Suprapubic skin (tissue), 4 donors: ENCODE measurements at regions not wholly inside any gene's neighbourhood (a gene's known extent, or its start where the extent isn't known, plus 50 kb on each side); places are given as distances from the start of the nearest gene placed in this dataset.

Experiments
- DNase-seq, 2 donors: peaks; one replicate each; pipeline ENCODE4 v3.0.0-alpha.2; 2019; ENCODE audit warnings: low spot score in 2 of 2
- H3K27ac ChIP-seq: fragments of 200-600 bp; sonication (generic); one replicate; pipeline ENCODE4 v1.5.1; 2019
- H3K27me3 ChIP-seq: fragments of 200-600 bp; sonication (generic); one replicate; pipeline ENCODE4 v1.5.1; 2019
- H3K36me3 ChIP-seq: fragments of 200-600 bp; sonication (generic); one replicate; pipeline ENCODE4 v1.5.1; 2019
- H3K4me1 ChIP-seq: fragments of 200-600 bp; sonication (generic); one replicate; pipeline ENCODE4 v1.5.1; 2019
- H3K4me3 ChIP-seq: fragments of 200-600 bp; sonication (generic); one replicate; pipeline ENCODE4 v1.5.1; 2019; ENCODE audit warnings: mild to moderate bottlenecking
- H3K9me3 ChIP-seq: fragments of 200-600 bp; sonication (generic); one replicate; pipeline ENCODE4 v1.5.1; 2019
- CTCF ChIP-seq, 2 donors: fragments of 200-600 bp in 1 of 2; fragments of 450-650 bp in 1 of 2; sonication (generic) in 1 of 2; IDR thresholded peaks; one replicate each; pipeline ENCODE4 v1.5.1; 2016 to 2019; ENCODE audit warnings: antibody characterized with exemption in 2 of 2, mild to moderate bottlenecking in 1 of 2, moderate library complexity in 1 of 2
- EP300 ChIP-seq: sonication (generic); formaldehyde crosslinking; IDR thresholded peaks from one replicate; pipeline ENCODE4 v1.6.1; 2017; ENCODE audit warnings: antibody characterized with exemption
- POLR2A ChIP-seq, 2 donors: fragments of 450-650 bp; IDR thresholded peaks; one replicate each; pipeline ENCODE4 v1.6.1; 2017; ENCODE audit warnings: antibody characterized with exemption in 2 of 2, mild to moderate bottlenecking in 2 of 2, moderate library complexity in 2 of 2
- POLR2AphosphoS5 ChIP-seq, 3 donors: sonication (generic); formaldehyde crosslinking; IDR thresholded peaks; one replicate each; pipeline ENCODE4 v1.6.1; 2017; ENCODE audit warnings: antibody characterized with exemption in 3 of 3
- WGBS: methylation state at CpG from one replicate; pipeline ENCODE4 v1.1.5; 2018; 5-methylcytosine and 5-hydroxymethylcytosine counted together

- no peak for TF ChIP-seq CTCF (IDR thresholded peaks at IDR 0.05)
- H3K27me3 ChIP-seq, result no peaks in the 10 kb centered on the region
- H3K4me1 ChIP-seq, result no peaks in the 10 kb centered on the region
- no peak overlapping the region for H3K4me3 ChIP-seq
- DNase-seq, result no peak
- WGBS, result 81% methylated on average over 1 of the region's 1 CpG
- no peaks in the 10 kb centered on the region for H3K36me3 ChIP-seq
- H3K27ac ChIP-seq, result no peak overlapping the region
- no peaks in the 10 kb centered on the region for H3K9me3 ChIP-seq
These were observed 373.1 kb upstream of the GNPDA2 start for GRCh38 chr4:45099471-45099870.

- no peak for TF ChIP-seq POLR2AphosphoS5 (IDR thresholded peaks at IDR 0.05)
- no peak for TF ChIP-seq POLR2A (IDR thresholded peaks at IDR 0.05)
- no peak for TF ChIP-seq EP300
- no peak for TF ChIP-seq CTCF (IDR thresholded peaks at IDR 0.05)
- 81% methylated on average over 3 of the region's 3 CpGs for WGBS
- Histone ChIP-seq H3K9me3 (no peaks in the 10 kb centered on the region), H3K27ac (no peak overlapping the region), H3K36me3 (no peaks in the 10 kb centered on the region), H3K27me3 (no peaks in the 10 kb centered on the region), H3K4me1 (no peaks in the 10 kb centered on the region), H3K4me3 (no peak overlapping the region)
- DNase-seq, result no peak
These were observed 368.3 kb upstream of the GNPDA2 start for GRCh38 chr4:45094684-45095083.

GRCh38 chr4:45082101-45082500, 355.7 kb upstream of the GNPDA2 start:
- H3K27ac ChIP-seq, result no peak overlapping the region
- H3K36me3 ChIP-seq, result no peaks in the 10 kb centered on the region
- WGBS, result 92% methylated on average over 2 of the region's 2 CpGs
- no peak for DNase-seq
- H3K4me1 ChIP-seq, result no peaks in the 10 kb centered on the region
- no peak for TF ChIP-seq EP300
- no peak for TF ChIP-seq POLR2AphosphoS5 (IDR thresholded peaks at IDR 0.05)
- peaks cover 7% of the 10 kb centered on the region for H3K9me3 ChIP-seq
- H3K4me3 ChIP-seq, result no peak overlapping the region
- no peaks in the 10 kb centered on the region for H3K27me3 ChIP-seq

- Histone ChIP-seq H3K27ac (no peak overlapping the region), H3K4me1 (no peaks in the 10 kb centered on the region), H3K4me3 (no peak overlapping the region), H3K9me3 (peaks cover 7% of the 10 kb centered on the region), H3K36me3 (no peaks in the 10 kb centered on the region), H3K27me3 (no peaks in the 10 kb centered on the region)
- no peak for DNase-seq
- 39% methylated on average over 1 of the region's 1 CpG for WGBS
- TF ChIP-seq EP300 (no peak), CTCF (IDR thresholded peaks at IDR 0.05) (no peak), POLR2AphosphoS5 (IDR thresholded peaks at IDR 0.05) (no peak)
These were observed 353.3 kb upstream of the GNPDA2 start for GRCh38 chr4:45079616-45080015.

- no peak overlapping the region for H3K4me3 ChIP-seq
- H3K4me1 ChIP-seq, result no peaks in the 10 kb centered on the region
- H3K27ac ChIP-seq, result no peak overlapping the region
- TF ChIP-seq POLR2AphosphoS5 (IDR thresholded peaks at IDR 0.05), result no peak
- TF ChIP-seq POLR2A (IDR thresholded peaks at IDR 0.05), result no peak
- TF ChIP-seq EP300, result no peak
- H3K9me3 ChIP-seq, result peaks cover 7% of the 10 kb centered on the region
- H3K36me3 ChIP-seq, result no peaks in the 10 kb centered on the region
- no peaks in the 10 kb centered on the region for H3K27me3 ChIP-seq
- DNase-seq, result no peak
These were observed 351.8 kb upstream of the GNPDA2 start for GRCh38 chr4:45078201-45078600.

GRCh38 chr4:45072981-45073380, 346.6 kb upstream of the GNPDA2 start:
- Histone ChIP-seq H3K4me3 (no peak overlapping the region), H3K27ac (no peak overlapping the region), H3K9me3 (no peaks in the 10 kb centered on the region), H3K36me3 (no peaks in the 10 kb centered on the region), H3K4me1 (no peaks in the 10 kb centered on the region), H3K27me3 (no peaks in the 10 kb centered on the region)
- no peak for DNase-seq
- 91% methylated on average over 3 of the region's 3 CpGs for WGBS
- no peak for TF ChIP-seq POLR2AphosphoS5 (IDR thresholded peaks at IDR 0.05)
- no peak for TF ChIP-seq POLR2A (IDR thresholded peaks at IDR 0.05)
- no peak for TF ChIP-seq EP300
- no peak for TF ChIP-seq CTCF (IDR thresholded peaks at IDR 0.05)
